ENCODE measurements at regions not wholly inside any gene's neighbourhood (a gene's known extent, or its start where the extent isn't known, plus 50 kb on each side); places are given as distances from the start of the nearest gene placed in this dataset.

- Mint-ChIP-seq H3K27me3 (ENCODE audit: low read depth) (no peaks in the 10 kb centered on the region), H3K27ac (ENCODE audit: unreplicated experiment) (peak overlapping the region; percentile 43), H3K4me1 (peaks cover 21% of the 10 kb centered on the region), H3K36me3 (ENCODE audit: low read depth) (no peaks in the 10 kb centered on the region), H3K9me3 (no peaks in the 10 kb centered on the region), H3K4me3 (no peak overlapping the region)
- DNase-seq (ENCODE audit: low read depth, low spot score) = no peak
- TF ChIP-seq CTCF (conservative IDR thresholded peaks at IDR 0.05) = no peak
Measured at GRCh38 chr10:71045936-71046335, 157.6 kb upstream of the PCBD1 start.

- no peak overlapping the region for H3K27ac Mint-ChIP-seq (ENCODE audit: unreplicated experiment)
- no peak for TF ChIP-seq CTCF (conservative IDR thresholded peaks at IDR 0.05)
- no peaks in the 10 kb centered on the region for H3K36me3 Mint-ChIP-seq (ENCODE audit: low read depth)
- no peak for DNase-seq (ENCODE audit: low read depth, low spot score)
- no peak overlapping the region for H3K4me3 Mint-ChIP-seq
- H3K27me3 Mint-ChIP-seq (ENCODE audit: low read depth) = no peaks in the 10 kb centered on the region
- H3K9me3 Mint-ChIP-seq = no peaks in the 10 kb centered on the region
- H3K4me1 Mint-ChIP-seq = peaks cover 15% of the 10 kb centered on the region
Measured at GRCh38 chr10:71046747-71047146, 158.4 kb upstream of the PCBD1 start.

- H3K27me3 Mint-ChIP-seq (ENCODE audit: low read depth) = no peaks in the 10 kb centered on the region
- H3K27ac Mint-ChIP-seq (ENCODE audit: unreplicated experiment) = peak overlapping the region; percentile 55
- no peak overlapping the region for H3K4me3 Mint-ChIP-seq
- H3K4me1 Mint-ChIP-seq = peaks cover 15% of the 10 kb centered on the region
- no peak for DNase-seq (ENCODE audit: low read depth, low spot score)
- no peak for TF ChIP-seq CTCF (conservative IDR thresholded peaks at IDR 0.05)
- H3K9me3 Mint-ChIP-seq = no peaks in the 10 kb centered on the region
- no peaks in the 10 kb centered on the region for H3K36me3 Mint-ChIP-seq (ENCODE audit: low read depth)
Measured at GRCh38 chr10:71048971-71049615, 160.7 kb upstream of the PCBD1 start.

- Mint-ChIP-seq H3K36me3 (ENCODE audit: low read depth) (no peaks in the 10 kb centered on the region), H3K4me1 (peaks cover 9% of the 10 kb centered on the region), H3K9me3 (no peaks in the 10 kb centered on the region), H3K27ac (ENCODE audit: unreplicated experiment) (no peak overlapping the region), H3K27me3 (ENCODE audit: low read depth) (no peaks in the 10 kb centered on the region), H3K4me3 (no peak overlapping the region)
- no peak for TF ChIP-seq CTCF (conservative IDR thresholded peaks at IDR 0.05)
- no peak for DNase-seq (ENCODE audit: low read depth, low spot score)
Measured at GRCh38 chr10:71049994-71050393, 161.6 kb upstream of the PCBD1 start.

- no peaks in the 10 kb centered on the region for H3K27me3 Mint-ChIP-seq (ENCODE audit: low read depth)
Measured at GRCh38 chr10:71052076-71052660, 160.2 kb upstream of the UNC5B start.

More at GRCh38 chr10:71052076-71052660, 160.2 kb upstream of the UNC5B start:
- Mint-ChIP-seq H3K4me1 (no peaks in the 10 kb centered on the region), H3K4me3 (no peak overlapping the region), H3K27ac (ENCODE audit: unreplicated experiment) (peak overlapping the region; percentile 9), H3K36me3 (ENCODE audit: low read depth) (no peaks in the 10 kb centered on the region), H3K9me3 (no peaks in the 10 kb centered on the region)
- no peak for TF ChIP-seq CTCF (conservative IDR thresholded peaks at IDR 0.05)
- DNase-seq (ENCODE audit: low read depth, low spot score) = no peak

All from neural crest cell (in vitro differentiated cells).